H9 (cell line): ENCODE measurements at regions not wholly inside any gene's neighbourhood (a gene's known extent, or its start where the extent isn't known, plus 50 kb on each side); places are given as distances from the start of the nearest gene placed in this dataset.
A peak's percentile ranks its signal among the peaks of the same experiment; 100 is the strongest.

Source experiments
- DNase-seq: peaks from one replicate; pipeline ENCODE4 v3.0.0-alpha.2; 2017
- H2AFZ ChIP-seq: one replicate; pipeline ENCODE4 v1.6.1; 2013; ENCODE audit warnings: mild to moderate bottlenecking, low read length, control low read depth, moderate library complexity
- H2AK5ac ChIP-seq: 2 replicates; pipeline ENCODE4 v1.6.1; 2013; ENCODE audit warnings: low read length, control low read depth, mixed read lengths; ENCODE audit not compliant: insufficient read length
- H2BK120ac ChIP-seq: one replicate; pipeline ENCODE4 v1.6.1; 2013; ENCODE audit warnings: low read depth, mild to moderate bottlenecking, low read length, control low read depth, inconsistent platforms; ENCODE audit not compliant: poor library complexity, severe bottlenecking
- H2BK12ac ChIP-seq: 2 replicates; pipeline ENCODE4 v1.6.1; 2013; ENCODE audit warnings: low read length, control low read depth, mixed read lengths, low read depth; ENCODE audit not compliant: insufficient read length
- H2BK15ac ChIP-seq: 2 replicates; pipeline ENCODE4 v1.6.1; 2013; ENCODE audit warnings: low read depth, low read length, control low read depth
- H2BK20ac ChIP-seq: one replicate; pipeline ENCODE4 v1.6.1; 2013; ENCODE audit warnings: low read depth, mild to moderate bottlenecking, low read length, control low read depth, inconsistent platforms; ENCODE audit not compliant: poor library complexity, severe bottlenecking
- H2BK5ac ChIP-seq: 2 replicates; pipeline ENCODE4 v1.6.1; 2013; ENCODE audit warnings: low read length, control low read depth, mixed read lengths; ENCODE audit not compliant: insufficient read length
- H3K14ac ChIP-seq: 2 replicates; pipeline ENCODE4 v1.6.1; 2013; ENCODE audit warnings: low read length, control low read depth; ENCODE audit not compliant: insufficient read depth
- H3K18ac ChIP-seq: 2 replicates; pipeline ENCODE4 v1.6.1; 2013; ENCODE audit warnings: low read depth, mild to moderate bottlenecking, mixed read lengths, low read length, control low read depth; ENCODE audit not compliant: insufficient read length
- H3K23ac ChIP-seq: 2 replicates; pipeline ENCODE4 v1.6.1; 2013; ENCODE audit warnings: low read length, control low read depth, mixed read lengths, low read depth; ENCODE audit not compliant: insufficient read length
- H3K23me2 ChIP-seq: 2 replicates; pipeline ENCODE4 v1.6.1; 2013; ENCODE audit warnings: low read depth, mild to moderate bottlenecking, mixed read lengths, low read length, control low read depth; ENCODE audit not compliant: insufficient read length, poor library complexity, severe bottlenecking
- H3K27ac ChIP-seq: 2 replicates; pipeline ENCODE4 v1.5.1; 2013; ENCODE audit warnings: low read length, control low read depth, mixed read lengths, low read depth; ENCODE audit not compliant: insufficient read length
- H3K27me3 ChIP-seq: 2 replicates; pipeline ENCODE4 v1.6.1; 2013; ENCODE audit warnings: low read length, control low read depth, inconsistent platforms; ENCODE audit not compliant: insufficient read depth
- H3K4ac ChIP-seq: 2 replicates; pipeline ENCODE4 v1.6.1; 2013; ENCODE audit warnings: low read depth, mild to moderate bottlenecking, control low read depth, inconsistent platforms, low read length, moderate library complexity
- H3K4me1 ChIP-seq: 2 replicates; pipeline ENCODE4 v1.6.1; 2013; ENCODE audit warnings: low read length, control low read depth, inconsistent platforms; ENCODE audit not compliant: insufficient read depth
- H3K4me2 ChIP-seq: 2 replicates; pipeline ENCODE4 v1.6.1; 2013; ENCODE audit warnings: low read length, control low read depth, mixed read lengths; ENCODE audit not compliant: insufficient read length, insufficient read depth
- H3K56ac ChIP-seq: 2 replicates; pipeline ENCODE4 v1.6.1; 2013; ENCODE audit warnings: low read depth, mild to moderate bottlenecking, mixed read lengths, low read length, control low read depth; ENCODE audit not compliant: insufficient read length
- H3K79me1 ChIP-seq: 2 replicates; pipeline ENCODE4 v1.6.1; 2013; ENCODE audit warnings: low read depth, mild to moderate bottlenecking, moderate library complexity, low read length, control low read depth, inconsistent platforms; ENCODE audit not compliant: insufficient read depth, poor library complexity, severe bottlenecking
- H3K79me2 ChIP-seq: 2 replicates; pipeline ENCODE4 v1.6.1; 2013; ENCODE audit warnings: low read length, control low read depth, inconsistent platforms; ENCODE audit not compliant: insufficient read depth
- H3K9ac ChIP-seq: 2 replicates; pipeline ENCODE4 v1.6.1; 2013; ENCODE audit warnings: low read length, control low read depth, mixed read lengths; ENCODE audit not compliant: insufficient read length; ENCODE audit errors: extremely low read depth
- H3K9me3 ChIP-seq: one replicate; pipeline ENCODE4 v1.6.1; 2013; ENCODE audit warnings: low read depth, low read length, inconsistent platforms; ENCODE audit not compliant: control insufficient read depth
- H3T11ph ChIP-seq: one replicate; pipeline ENCODE4 v1.6.1; 2013; ENCODE audit warnings: mild to moderate bottlenecking, low read length, control low read depth, inconsistent platforms
- H4K20me1 ChIP-seq: one replicate; pipeline ENCODE4 v1.6.1; 2013; ENCODE audit not compliant: control insufficient read depth, insufficient read length, insufficient read depth
- H4K5ac ChIP-seq: 2 replicates; pipeline ENCODE4 v1.6.1; 2013; ENCODE audit warnings: low read depth, mild to moderate bottlenecking, mixed read lengths, low read length, control low read depth; ENCODE audit not compliant: insufficient read length
- H4K8ac ChIP-seq: replicated peaks from 2 replicates; pipeline ENCODE4 v1.6.1; 2013; ENCODE audit warnings: low read length, control low read depth, mixed read lengths, low read depth; ENCODE audit not compliant: insufficient read length
- H4K91ac ChIP-seq: 2 replicates; pipeline ENCODE4 v1.6.1; 2013; ENCODE audit warnings: low read depth, mild to moderate bottlenecking, moderate library complexity, mixed read lengths, low read length, control low read depth; ENCODE audit not compliant: insufficient read length
- H3K27ac Mint-ChIP-seq, 3 experiments: 2 replicates in 2 of 3; 3 replicates in 1 of 3; pipeline ENCODE4 v1.8.0; 2020 to 2021; ENCODE audit warnings: mixed read lengths in 3 of 3, mild to moderate bottlenecking in 1 of 3, moderate library complexity in 1 of 3
- H3K27me3 Mint-ChIP-seq: 2 replicates; pipeline ENCODE4 v1.8.0; 2021; ENCODE audit warnings: low read depth, mild to moderate bottlenecking, moderate library complexity, mixed read lengths
- H3K36me3 Mint-ChIP-seq, 3 experiments: 2 replicates in 2 of 3; 3 replicates in 1 of 3; pipeline ENCODE4 v1.8.0; 2020 to 2021; ENCODE audit warnings: low read depth in 3 of 3, mixed read lengths in 3 of 3; ENCODE audit not compliant: insufficient read depth in 1 of 3
- H3K4me1 Mint-ChIP-seq, 2 experiments: 2 replicates each; pipeline ENCODE4 v1.8.0; 2020; ENCODE audit warnings: mixed read lengths in 2 of 2
- H3K4me3 Mint-ChIP-seq, 2 experiments: 2 replicates in 1 of 2; 3 replicates in 1 of 2; pipeline ENCODE4 v1.8.0; 2020 to 2021; ENCODE audit warnings: mild to moderate bottlenecking in 2 of 2, mixed read lengths in 2 of 2, moderate library complexity in 1 of 2
- H3K9me3 Mint-ChIP-seq, 2 experiments: 2 replicates in 1 of 2; 3 replicates in 1 of 2; pipeline ENCODE4 v1.8.0; 2020; ENCODE audit warnings: mild to moderate bottlenecking in 2 of 2, mixed read lengths in 2 of 2, moderate library complexity in 1 of 2
- CTCF ChIP-seq: fragments of 200-600 bp; sonication (generic); conservative IDR thresholded peaks from 3 replicates; pipeline ENCODE4 v1.8.0; 2021; ENCODE audit warnings: antibody characterized with exemption, mild to moderate bottlenecking
- WGBS: extraction: QIAGEN DNeasy Blood & Tissue Kit; methylation state at CpG from one replicate; pipeline ENCODE4 v1.1.7; 2013; ENCODE audit warnings: missing lambda C conversion rate, low lambda C conversion rate, mixed read lengths; ENCODE audit not compliant: insufficient read length; ENCODE audit errors: extremely low coverage; 5-methylcytosine and 5-hydroxymethylcytosine counted together

- Histone ChIP-seq H3K9ac (no peak overlapping the region), H3K4ac (no peak overlapping the region), H3K27ac (no peak overlapping the region), H2BK15ac (no peak overlapping the region), H2AK5ac (no peak overlapping the region), H3K4me2 (no peak overlapping the region), H3K23ac (no peak overlapping the region), H2BK5ac (no peak overlapping the region), H3K79me1 (no peaks in the 10 kb centered on the region), H3T11ph (no peak overlapping the region), H3K23me2 (no peaks in the 10 kb centered on the region), H4K20me1 (no peaks in the 10 kb centered on the region), H2BK120ac (no peak overlapping the region), H3K56ac (no peak overlapping the region), H3K4me1 (no peaks in the 10 kb centered on the region), H3K27me3 (no peaks in the 10 kb centered on the region), H3K18ac (no peak overlapping the region), H3K79me2 (no peaks in the 10 kb centered on the region), H4K5ac (no peak overlapping the region), H4K8ac (no peak overlapping the region), H4K91ac (no peak overlapping the region), H2BK20ac (no peak overlapping the region), H3K9me3 (no peaks in the 10 kb centered on the region), H3K14ac (no peak overlapping the region), H2BK12ac (no peak overlapping the region), H2AFZ (no peak overlapping the region)
- no peaks in the 10 kb centered on the region; a peak in 1 of 7 replicates for H3K36me3 Mint-ChIP-seq
- H3K4me1 Mint-ChIP-seq = no peaks in the 10 kb centered on the region
- H3K27ac Mint-ChIP-seq = peak overlapping the region in 1 of 3 experiments; percentile 16; a peak in 1 of 7 replicates
- H3K4me3 Mint-ChIP-seq = no peak overlapping the region
- H3K9me3 Mint-ChIP-seq = peaks cover 8 to 11% of the 10 kb centered on the region in 2 experiments; a peak in 4 of 5 replicates
- WGBS = no CpG with 5 or more reads among the region's 4 CpGs
- H3K27me3 Mint-ChIP-seq = no peaks in the 10 kb centered on the region
- TF ChIP-seq CTCF = no peak
- DNase-seq = no peak
Measured at GRCh38 chr14:98433436-98433835, 838.6 kb downstream of the BCL11B start.
